Brain microvascular endothelial cell (primary cell): ENCODE measurements at regions not wholly inside any gene's neighbourhood (a gene's known extent, or its start where the extent isn't known, plus 50 kb on each side); places are given as distances from the start of the nearest gene placed in this dataset.

ENCODE experiments used
- DNase-seq: peaks from one replicate; pipeline ENCODE4 v3.0.0-alpha.2; 2020
- H3K27ac ChIP-seq: fragments of 250-450 bp; sonication (Bioruptor Pico); 2 replicates; pipeline ENCODE4 v1.5.1; 2020; ENCODE audit warnings: mild to moderate bottlenecking, moderate library complexity
- H3K27me3 ChIP-seq: fragments of 250-450 bp; sonication (Bioruptor Pico); replicated peaks from 2 replicates; pipeline ENCODE4 v1.5.1; 2020; ENCODE audit warnings: mild to moderate bottlenecking
- H3K36me3 ChIP-seq: fragments of 250-450 bp; sonication (Bioruptor Pico); replicated peaks from 2 replicates; pipeline ENCODE4 v1.5.1; 2020; ENCODE audit warnings: mild to moderate bottlenecking
- H3K4me3 ChIP-seq: 2 replicates; pipeline ENCODE4 v1.5.1; 2011; ENCODE audit warnings: low read depth, mild to moderate bottlenecking, control low read depth, low read length, moderate library complexity
- CTCF ChIP-seq: IDR thresholded peaks from 2 replicates; pipeline ENCODE4 v1.5.1; 2011; ENCODE audit warnings: low read depth, mild to moderate bottlenecking, moderate library complexity, low read length, control low read depth, inconsistent platforms; ENCODE audit errors: missing control alignments
- in situ Hi-C: cut with HindIII; loops from 2 replicates; pipeline ENCODE4 v1.10.0; 2017; ENCODE audit warnings: low sequenced_read_pairs, low pct_ligation_motif_present

DNA sequence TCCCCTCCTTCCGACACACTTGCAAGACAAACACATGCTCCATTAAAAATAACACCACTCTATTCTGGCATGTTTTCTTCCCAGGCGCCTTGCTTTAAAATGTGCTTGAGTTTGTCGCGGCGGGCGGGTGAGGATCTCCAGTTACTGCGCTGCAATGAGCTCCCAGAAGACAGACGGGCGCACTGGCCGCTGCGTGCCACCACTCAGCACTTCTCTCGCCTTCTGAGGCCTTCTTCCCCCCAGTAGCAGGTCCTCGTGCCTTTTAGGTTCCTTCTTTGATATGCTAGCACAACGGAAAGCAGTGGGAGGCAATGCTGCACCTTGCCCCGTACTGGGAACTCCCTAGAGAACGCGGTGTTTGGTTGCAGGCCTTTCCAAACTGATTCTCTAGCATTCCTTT, 279.5 kb upstream of the NR5A2 start:
- Histone ChIP-seq H3K27ac (no peak overlapping the region), H3K27me3 (no peaks in the 10 kb centered on the region), H3K36me3 (no peaks in the 10 kb centered on the region), H3K4me3 (no peak overlapping the region)
- no peak for DNase-seq
- no peak for TF ChIP-seq CTCF
- in situ Hi-C loops: no loop called here

DNA sequence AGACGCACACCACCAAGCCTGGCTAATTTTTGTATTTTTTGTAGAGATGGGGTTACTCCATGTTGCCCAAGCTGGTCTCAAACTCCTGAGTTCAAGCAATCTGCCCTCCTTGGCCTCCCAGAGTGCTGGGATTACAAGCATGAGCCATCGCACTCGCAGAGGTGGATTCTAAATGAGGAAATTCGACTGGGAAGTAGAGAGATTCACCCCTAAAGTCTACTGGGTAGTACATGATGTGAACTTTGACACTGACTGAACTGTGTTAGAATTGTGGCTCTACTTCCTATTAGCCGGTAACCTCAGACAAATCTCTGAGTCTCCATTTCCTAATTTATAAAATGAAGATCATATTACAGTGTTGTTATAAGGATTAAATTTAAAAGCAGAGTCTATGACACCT, 276.0 kb upstream of the NR5A2 start:
- Histone ChIP-seq H3K36me3 (no peaks in the 10 kb centered on the region), H3K27me3 (no peaks in the 10 kb centered on the region), H3K27ac (no peak overlapping the region), H3K4me3 (no peak overlapping the region)
- TF ChIP-seq CTCF: no peak
- DNase-seq: no peak
- in situ Hi-C loops: no loop called here

DNA sequence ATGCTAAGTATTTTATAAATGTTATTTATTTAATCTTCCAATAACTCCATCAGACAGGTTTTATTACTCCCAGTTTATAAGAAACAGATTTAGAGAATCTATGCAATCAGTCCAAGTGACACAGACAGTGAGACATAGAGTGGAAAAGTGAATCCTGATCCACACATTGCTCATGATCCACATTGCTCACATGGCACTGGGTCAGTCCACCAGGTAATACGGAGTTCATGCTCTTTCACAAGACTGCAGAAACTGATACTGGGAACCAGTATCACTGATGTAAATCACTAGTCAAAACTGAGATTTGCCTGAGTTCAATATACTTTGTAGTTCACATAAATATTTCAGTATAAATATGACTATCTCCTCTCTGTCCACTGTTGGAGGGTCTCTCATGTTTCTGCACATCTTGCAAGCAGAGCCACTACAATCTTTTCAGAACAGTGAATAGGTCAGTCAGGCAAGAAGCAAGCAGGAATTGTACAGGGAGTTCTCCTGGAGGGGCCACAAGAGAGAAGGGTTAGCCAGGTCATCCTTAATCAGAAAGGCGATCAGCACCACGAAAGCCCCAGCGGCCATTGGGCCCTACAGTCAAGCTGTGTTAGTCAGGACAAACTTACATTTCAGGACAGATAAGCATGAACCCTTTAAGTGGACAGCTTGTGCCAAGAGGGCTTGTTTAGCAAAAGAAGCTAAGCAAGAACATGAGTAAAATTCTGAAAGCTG, 275.4 kb upstream of the NR5A2 start:
- Histone ChIP-seq H3K36me3 (no peaks in the 10 kb centered on the region), H3K27me3 (no peaks in the 10 kb centered on the region), H3K27ac (no peak overlapping the region), H3K4me3 (no peak overlapping the region)
- DNase-seq: no peak
- TF ChIP-seq CTCF: no peak
- in situ Hi-C loops: no loop called here

GRCh38 chr1:199752688-199753027, 274.9 kb upstream of the NR5A2 start:
- Histone ChIP-seq H3K27ac (no peak overlapping the region), H3K27me3 (no peaks in the 10 kb centered on the region), H3K36me3 (no peaks in the 10 kb centered on the region), H3K4me3 (no peak overlapping the region)
- TF ChIP-seq CTCF: no peak
- no peak for DNase-seq
- in situ Hi-C loops: no loop called here

DNA sequence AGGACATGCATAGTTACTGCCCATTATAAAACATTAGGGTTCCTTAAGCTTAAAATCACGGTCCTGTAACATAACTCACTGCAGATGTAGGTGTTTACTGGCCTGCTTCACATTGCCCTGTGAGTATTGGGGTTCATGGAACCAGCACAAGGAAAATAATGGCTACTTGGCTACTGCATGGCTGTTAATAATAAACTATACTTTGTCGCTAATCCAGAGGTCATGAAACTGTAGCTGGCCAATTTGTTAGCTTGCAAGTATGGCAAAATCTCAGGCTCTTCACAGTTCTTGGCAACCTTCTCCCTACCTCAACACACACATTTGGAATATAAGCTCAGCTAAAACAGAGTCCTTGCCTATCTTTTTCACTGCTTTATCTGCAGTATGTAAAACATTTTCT, 274.0 kb upstream of the NR5A2 start:
- in situ Hi-C loops: no loop called here
- Histone ChIP-seq H3K36me3 (no peaks in the 10 kb centered on the region), H3K27me3 (no peaks in the 10 kb centered on the region), H3K27ac (no peak overlapping the region), H3K4me3 (no peak overlapping the region)
- no peak for TF ChIP-seq CTCF
- no peak for DNase-seq

DNA sequence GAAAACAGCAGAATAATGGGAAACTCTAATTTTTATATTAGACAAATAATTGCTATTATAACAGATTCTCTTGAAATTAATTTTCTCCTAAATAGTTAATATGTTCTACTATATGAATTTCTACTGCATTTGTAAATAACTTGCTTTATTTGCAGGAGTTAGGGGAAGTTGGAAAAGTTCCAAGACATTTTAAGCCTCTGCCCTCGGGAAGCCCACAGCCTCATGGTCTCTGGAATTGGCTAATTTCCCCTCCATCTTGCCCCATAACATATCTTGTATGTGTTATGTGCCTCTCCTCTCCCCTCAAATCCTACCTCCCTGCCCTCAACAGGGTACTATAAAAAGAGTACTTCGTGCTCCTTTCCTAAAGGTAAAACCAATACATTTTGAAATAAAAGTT, 271.4 kb upstream of the NR5A2 start:
- in situ Hi-C loops: no loop called here
- Histone ChIP-seq H3K4me3 (no peak overlapping the region), H3K36me3 (no peaks in the 10 kb centered on the region), H3K27me3 (no peaks in the 10 kb centered on the region), H3K27ac (no peak overlapping the region)
- no peak for DNase-seq
- no peak for TF ChIP-seq CTCF
